DOHH2 (cell line): ENCODE measurements at regions not wholly inside any gene's neighbourhood (a gene's known extent, or its start where the extent isn't known, plus 50 kb on each side); places are given as distances from the start of the nearest gene placed in this dataset.
"Not testable (repeated sequence)": the region's sequence is repeated elsewhere in the genome, so short reads cannot be mapped to it uniquely, and the experiment has no call there.

Experiments
- H3F3A ChIP-seq: fragments of 200-600 bp; sonication (generic), shearing (Covaris generic); 2 replicates; pipeline ENCODE4 v1.6.0; 2016; ENCODE audit warnings: antibody characterized with exemption, mild to moderate bottlenecking; ENCODE audit not compliant: control insufficient read depth, insufficient read depth
- H3K27ac ChIP-seq: fragments of 200-600 bp; sonication (generic); 2 replicates; pipeline ENCODE4 v1.5.1; 2014; ENCODE audit warnings: low read depth, mild to moderate bottlenecking, low read length, moderate library complexity
- H3K27me3 ChIP-seq: fragments of 200-600 bp; sonication (generic); 2 replicates; pipeline ENCODE4 v1.6.1; 2014; ENCODE audit warnings: mild to moderate bottlenecking, low read length, mixed read lengths; ENCODE audit not compliant: control insufficient read depth
- H3K36me3 ChIP-seq: fragments of 200-600 bp; sonication (generic); 2 replicates; pipeline ENCODE4 v1.6.1; 2014; ENCODE audit warnings: mild to moderate bottlenecking, low read length, moderate library complexity, mixed read lengths; ENCODE audit not compliant: control insufficient read depth
- H3K4me1 ChIP-seq: fragments of 200-600 bp; sonication (generic); 2 replicates; pipeline ENCODE4 v1.6.1; 2014; ENCODE audit warnings: mild to moderate bottlenecking, low read length, mixed read lengths; ENCODE audit not compliant: control insufficient read depth
- H3K4me2 ChIP-seq: fragments of 200-600 bp; sonication (generic); 2 replicates; pipeline ENCODE4 v1.6.0; 2014; ENCODE audit warnings: mild to moderate bottlenecking, low read length, moderate library complexity
- H3K4me3 ChIP-seq: fragments of 200-600 bp; sonication (generic); 2 replicates; pipeline ENCODE4 v1.5.1; 2014; ENCODE audit warnings: mild to moderate bottlenecking, low read length, mixed read lengths
- H3K79me2 ChIP-seq: fragments of 200-600 bp; sonication (generic); 2 replicates; pipeline ENCODE4 v1.6.1; 2014; ENCODE audit warnings: mild to moderate bottlenecking, low read length, mixed read lengths; ENCODE audit not compliant: control insufficient read depth
- H3K9me2 ChIP-seq: fragments of 200-600 bp; sonication (generic); replicated peaks from 2 replicates; pipeline ENCODE4 v1.6.1; 2014; ENCODE audit warnings: mild to moderate bottlenecking, low read length, mixed read lengths; ENCODE audit not compliant: control insufficient read depth
- H3K9me3 ChIP-seq: fragments of 200-600 bp; sonication (generic); 2 replicates; pipeline ENCODE4 v1.6.1; 2014; ENCODE audit warnings: antibody characterized with exemption, low read length, mixed read lengths; ENCODE audit not compliant: control insufficient read depth, insufficient read depth
- H4K20me1 ChIP-seq: fragments of 200-600 bp; sonication (generic); 2 replicates; pipeline ENCODE4 v1.6.0; 2014; ENCODE audit warnings: low read depth, mild to moderate bottlenecking, antibody characterized with exemption, low read length, moderate library complexity; ENCODE audit not compliant: control insufficient read depth, insufficient read depth
- EZH2phosphoT487 ChIP-seq: fragments of 200-600 bp; sonication (generic); IDR thresholded peaks from 2 replicates; pipeline ENCODE4 v1.6.1; 2017; ENCODE audit warnings: borderline replicate concordance, mild to moderate bottlenecking, antibody characterized with exemption, low read length, moderate library complexity, mixed read lengths
- TF ChIP-seq, protein P1 (sequence below): fragments of 200-600 bp; sonication (generic); IDR thresholded peaks from one replicate; pipeline ENCODE4 v1.5.1; 2014; ENCODE audit warnings: antibody characterized with exemption, mild to moderate bottlenecking, low read depth, low read length; ENCODE audit not compliant: poor library complexity, severe bottlenecking

DNA sequence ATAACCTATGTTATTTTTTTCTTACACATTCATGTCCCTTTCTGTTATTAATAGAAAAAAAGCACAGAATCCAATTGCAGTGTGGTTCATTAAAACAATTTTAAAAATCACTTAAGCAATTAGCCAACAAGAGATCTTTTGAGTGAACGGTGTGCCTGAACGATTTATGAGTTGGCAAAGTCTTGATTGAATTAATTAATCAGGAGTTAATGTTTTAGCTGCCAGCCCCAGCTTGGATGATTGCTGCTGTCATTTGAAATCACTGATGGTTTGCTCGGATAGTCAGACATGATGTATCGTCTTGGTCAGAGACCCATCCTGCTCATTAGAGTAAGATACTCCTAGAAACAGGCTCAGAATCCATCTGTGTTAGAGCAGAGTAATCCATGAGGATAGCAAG is 158.3 kb upstream of the GALNT2 start:
- no peaks in the 10 kb centered on the region for H4K20me1 ChIP-seq
- TF ChIP-seq, protein P1, sequence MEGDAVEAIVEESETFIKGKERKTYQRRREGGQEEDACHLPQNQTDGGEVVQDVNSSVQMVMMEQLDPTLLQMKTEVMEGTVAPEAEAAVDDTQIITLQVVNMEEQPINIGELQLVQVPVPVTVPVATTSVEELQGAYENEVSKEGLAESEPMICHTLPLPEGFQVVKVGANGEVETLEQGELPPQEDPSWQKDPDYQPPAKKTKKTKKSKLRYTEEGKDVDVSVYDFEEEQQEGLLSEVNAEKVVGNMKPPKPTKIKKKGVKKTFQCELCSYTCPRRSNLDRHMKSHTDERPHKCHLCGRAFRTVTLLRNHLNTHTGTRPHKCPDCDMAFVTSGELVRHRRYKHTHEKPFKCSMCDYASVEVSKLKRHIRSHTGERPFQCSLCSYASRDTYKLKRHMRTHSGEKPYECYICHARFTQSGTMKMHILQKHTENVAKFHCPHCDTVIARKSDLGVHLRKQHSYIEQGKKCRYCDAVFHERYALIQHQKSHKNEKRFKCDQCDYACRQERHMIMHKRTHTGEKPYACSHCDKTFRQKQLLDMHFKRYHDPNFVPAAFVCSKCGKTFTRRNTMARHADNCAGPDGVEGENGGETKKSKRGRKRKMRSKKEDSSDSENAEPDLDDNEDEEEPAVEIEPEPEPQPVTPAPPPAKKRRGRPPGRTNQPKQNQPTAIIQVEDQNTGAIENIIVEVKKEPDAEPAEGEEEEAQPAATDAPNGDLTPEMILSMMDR = no peak
- TF ChIP-seq EZH2phosphoT487 = no peak

DNA sequence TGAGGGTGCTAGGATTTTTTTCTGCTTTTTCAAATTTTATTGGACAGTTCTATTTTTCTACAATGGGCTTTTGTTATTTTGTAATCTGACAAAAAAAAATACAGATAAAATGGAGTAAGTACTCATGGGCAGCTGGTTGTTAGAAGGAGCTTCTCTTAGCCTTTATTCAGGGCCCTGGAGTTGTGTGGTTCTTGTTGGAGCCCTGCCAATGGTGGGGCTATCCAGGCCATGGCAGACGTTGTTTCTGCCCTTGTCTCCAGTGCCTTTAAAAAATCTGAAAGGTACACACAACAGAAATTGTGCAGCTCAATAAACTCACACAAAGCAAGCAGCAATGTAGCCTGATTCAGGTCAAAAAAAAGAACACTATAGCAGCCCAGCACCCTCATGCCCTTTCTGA is 153.5 kb upstream of the GALNT2 start:
- Histone ChIP-seq H3K9me2 (no peaks in the 10 kb centered on the region), H3K27me3 (peaks cover 25% of the 10 kb centered on the region), H3K27ac (no peak overlapping the region), H3K4me3 (no peak overlapping the region), H4K20me1 (no peaks in the 10 kb centered on the region), H3K4me1 (no peaks in the 10 kb centered on the region), H3K4me2 (no peak overlapping the region), H3K79me2 (no peaks in the 10 kb centered on the region), H3K9me3 (no peaks in the 10 kb centered on the region), H3K36me3 (no peaks in the 10 kb centered on the region), H3F3A (no peaks in the 10 kb centered on the region)
- TF ChIP-seq, protein P1 = no peak
- TF ChIP-seq EZH2phosphoT487 = no peak

More for the DNA sequence above, 158.3 kb upstream of the GALNT2 start:
- H3K9me3 ChIP-seq = no peaks in the 10 kb centered on the region
- no peak overlapping the region for H3K4me3 ChIP-seq
- H3F3A ChIP-seq = no peaks in the 10 kb centered on the region
- H3K4me2 ChIP-seq = no peak overlapping the region
- H3K27me3 ChIP-seq = peaks cover 17% of the 10 kb centered on the region
- H3K4me1 ChIP-seq = no peaks in the 10 kb centered on the region
- no peak overlapping the region for H3K27ac ChIP-seq
- no peaks in the 10 kb centered on the region for H3K79me2 ChIP-seq
- no peaks in the 10 kb centered on the region for H3K9me2 ChIP-seq
- no peaks in the 10 kb centered on the region for H3K36me3 ChIP-seq

DNA sequence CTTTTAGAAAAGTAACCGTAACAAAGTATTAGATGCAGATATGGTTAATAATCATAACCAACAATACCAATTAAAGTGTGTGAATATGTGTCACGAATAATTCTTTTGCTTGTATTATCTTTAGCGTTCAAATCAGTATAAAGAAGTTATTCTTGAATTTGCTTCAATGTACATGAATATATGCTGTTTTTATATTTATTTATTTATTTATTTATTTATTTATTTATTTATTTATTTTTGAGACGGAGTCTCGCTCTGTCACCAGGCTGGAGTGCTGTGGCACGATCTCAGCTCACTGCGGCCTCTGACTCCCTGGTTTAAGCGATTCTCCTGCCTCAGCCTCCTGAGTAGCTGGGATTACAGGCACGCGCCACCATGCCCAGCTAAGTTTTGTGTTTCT is 147.6 kb upstream of the GALNT2 start:
- H4K20me1 ChIP-seq, H3K9me2 ChIP-seq, H3K27me3 ChIP-seq: not testable (repeated sequence)

DNA sequence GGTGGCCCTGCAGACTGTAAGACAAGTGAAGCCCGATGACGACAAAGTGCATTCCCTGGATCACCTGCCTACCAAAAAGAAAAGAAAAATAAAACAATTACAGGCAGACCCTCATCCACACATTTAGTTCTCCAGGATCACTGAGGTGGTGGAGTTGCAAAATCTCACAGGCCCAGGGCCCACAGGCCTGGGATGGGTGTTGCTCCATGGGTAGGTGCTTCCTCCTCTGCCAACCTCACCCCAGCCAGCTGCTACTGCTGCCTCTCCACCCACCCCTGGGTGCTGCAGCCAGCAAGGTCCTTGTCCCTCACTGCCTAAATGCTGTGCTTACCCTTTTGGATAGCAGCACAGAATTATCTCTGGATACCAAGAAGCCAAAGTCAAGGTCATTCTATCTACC is 146.4 kb upstream of the GALNT2 start:
- Histone ChIP-seq H3K4me1 (no peaks in the 10 kb centered on the region), H3K27me3 (no peaks in the 10 kb centered on the region), H3K9me2 (no peaks in the 10 kb centered on the region), H3K4me2 (no peak overlapping the region), H4K20me1 (no peaks in the 10 kb centered on the region), H3K27ac (no peak overlapping the region), H3K36me3 (no peaks in the 10 kb centered on the region), H3K4me3 (no peak overlapping the region), H3F3A (no peaks in the 10 kb centered on the region), H3K79me2 (no peaks in the 10 kb centered on the region), H3K9me3 (no peaks in the 10 kb centered on the region)
- no peak for TF ChIP-seq EZH2phosphoT487

More for the DNA sequence above, 147.6 kb upstream of the GALNT2 start:
- H3K4me1 ChIP-seq, H3K27ac ChIP-seq, H3K4me2 ChIP-seq, H3F3A ChIP-seq, H3K79me2 ChIP-seq, H3K36me3 ChIP-seq, H3K9me3 ChIP-seq, H3K4me3 ChIP-seq: not testable (repeated sequence)
